WERI-Rb-1 (cell line): ENCODE measurements at regions not wholly inside any gene's neighbourhood (a gene's known extent, or its start where the extent isn't known, plus 50 kb on each side); places are given as distances from the start of the nearest gene placed in this dataset.
"Not testable (repeated sequence)": the region's sequence is repeated elsewhere in the genome, so short reads cannot be mapped to it uniquely, and the experiment has no call there.

Experiments
- DNase-seq: peaks from one replicate; pipeline ENCODE4 v3.0.0-alpha.2; 2020
- H3K27ac ChIP-seq: fragments of 250-450 bp; sonication (Bioruptor Pico); 2 replicates; pipeline ENCODE4 v1.5.1; 2020; ENCODE audit warnings: mild to moderate bottlenecking, moderate library complexity
- H3K27me3 ChIP-seq: fragments of 250-450 bp; sonication (Bioruptor Pico); 2 replicates; pipeline ENCODE4 v1.5.1; 2021; ENCODE audit warnings: mild to moderate bottlenecking, low read depth, moderate library complexity; ENCODE audit not compliant: insufficient read depth, severe bottlenecking
- H3K36me3 ChIP-seq: fragments of 250-450 bp; sonication (Bioruptor Pico); 2 replicates; pipeline ENCODE4 v1.5.1; 2020; ENCODE audit warnings: mild to moderate bottlenecking, moderate library complexity
- H3K4me3 ChIP-seq: 2 replicates; pipeline ENCODE4 v1.5.1; 2011; ENCODE audit warnings: low read depth, mild to moderate bottlenecking, control low read depth, low read length
- H3K9me3 ChIP-seq: fragments of 250-450 bp; sonication (Bioruptor Pico); 2 replicates; pipeline ENCODE4 v1.5.1; 2021; ENCODE audit warnings: mild to moderate bottlenecking, moderate library complexity; ENCODE audit not compliant: severe bottlenecking
- CTCF ChIP-seq: IDR thresholded peaks from 2 replicates; pipeline ENCODE4 v1.5.1; 2011; ENCODE audit warnings: low read depth, mild to moderate bottlenecking, control low read depth, inconsistent platforms, low read length

DNA sequence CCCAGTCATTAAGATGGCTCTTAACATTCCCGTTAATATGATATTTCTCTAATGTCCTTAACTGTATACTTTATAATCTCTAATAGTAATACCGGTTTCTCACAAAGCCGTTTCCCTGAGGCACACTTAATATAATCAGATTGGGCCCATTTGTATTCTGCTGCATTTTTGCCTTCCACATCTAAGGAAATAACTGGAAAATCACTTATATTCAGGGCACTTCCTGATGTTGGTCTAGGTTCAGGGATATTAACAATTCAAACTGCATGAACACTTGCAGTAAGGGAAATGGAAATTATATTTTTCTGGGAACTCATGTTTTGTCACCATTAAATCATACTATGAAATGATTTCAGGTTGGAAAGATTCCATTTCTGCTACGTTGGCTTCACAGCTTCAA, 119.8 kb downstream of the TPR start:
- Histone ChIP-seq H3K36me3 (no peaks in the 10 kb centered on the region), H3K27me3 (no peaks in the 10 kb centered on the region), H3K27ac (no peak overlapping the region), H3K9me3 (no peaks in the 10 kb centered on the region), H3K4me3 (no peak overlapping the region)
- no peak for DNase-seq
- TF ChIP-seq CTCF = no peak

DNA sequence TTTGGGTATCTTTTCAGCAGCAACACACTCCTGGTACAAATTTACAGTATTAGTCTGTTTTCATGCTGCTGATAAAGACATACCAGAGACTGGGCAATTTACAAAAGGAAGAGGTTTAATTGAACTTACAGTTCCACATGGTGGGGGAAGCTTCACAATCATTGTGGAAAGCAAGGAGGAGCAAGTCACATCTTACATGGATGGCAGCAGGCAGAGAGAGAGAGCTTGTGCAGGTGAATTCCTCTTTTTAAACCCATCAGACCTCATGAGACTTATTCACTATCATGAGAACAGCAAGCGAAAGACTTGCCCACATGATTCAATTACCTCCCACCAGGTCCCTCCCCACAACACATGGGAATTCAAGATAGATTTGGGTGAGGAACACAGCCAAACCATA, 124.5 kb downstream of the TPR start:
- no peak for DNase-seq
- no peak overlapping the region for H3K4me3 ChIP-seq
- H3K27ac ChIP-seq = no peak overlapping the region
- no peaks in the 10 kb centered on the region for H3K36me3 ChIP-seq
- TF ChIP-seq CTCF = no peak
- no peaks in the 10 kb centered on the region for H3K27me3 ChIP-seq
- H3K9me3 ChIP-seq = no peaks in the 10 kb centered on the region

- H3K27me3 ChIP-seq, H3K27ac ChIP-seq: not testable (repeated sequence)
These were observed 126.4 kb downstream of the TPR start for GRCh38 chr1:186248608-186249007.

DNA sequence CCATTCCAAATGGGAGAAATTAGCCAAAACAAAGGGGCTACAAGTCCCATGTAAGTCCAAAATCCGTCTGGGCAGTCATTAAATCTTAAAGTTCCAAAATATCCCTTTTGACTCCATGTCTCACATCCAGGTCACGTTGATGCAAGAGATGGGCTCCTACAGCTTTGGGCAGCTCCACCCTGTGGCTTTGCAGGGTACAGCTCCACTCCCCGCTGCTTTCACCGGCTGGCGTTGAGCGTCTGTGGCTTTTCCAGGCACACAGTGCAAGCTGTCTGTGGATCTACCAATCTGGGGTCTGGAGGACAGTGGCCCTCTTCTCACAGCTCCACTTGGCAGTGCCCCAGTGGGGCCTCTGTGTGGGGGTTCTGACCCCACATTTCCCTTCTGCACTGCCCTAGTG, 130.2 kb downstream of the TPR start:
- Histone ChIP-seq H3K9me3 (no peaks in the 10 kb centered on the region), H3K36me3 (no peaks in the 10 kb centered on the region)

More at GRCh38 chr1:186248608-186249007, 126.4 kb downstream of the TPR start:
- DNase-seq, H3K9me3 ChIP-seq, H3K4me3 ChIP-seq, H3K36me3 ChIP-seq: not testable (repeated sequence)

More for the DNA sequence above, 130.2 kb downstream of the TPR start:
- Histone ChIP-seq H3K27ac (no peak overlapping the region), H3K27me3 (no peaks in the 10 kb centered on the region), H3K4me3 (no peak overlapping the region)
- peak; percentile 22 for DNase-seq
- TF ChIP-seq CTCF = peak; percentile 48; the same call in 1 of the 2 replicates
